Stimulated activated naive B cell treated with anti-CD40 and anti-IgM and Interleukin-4, amounts not matched to agents 10 μg/mL and 1 μg/mL and 100 μg/mL, for 72 hours (primary cell): ENCODE measurements at regions not wholly inside any gene's neighbourhood (a gene's known extent, or its start where the extent isn't known, plus 50 kb on each side); places are given as distances from the start of the nearest gene placed in this dataset.
"Not testable (repeated sequence)": the region's sequence is repeated elsewhere in the genome, so short reads cannot be mapped to it uniquely, and the experiment has no call there.

Experiments used
- ATAC-seq, 2 donors: fragments of 150-1000 bp; cut with Tn5 transposase; replicated peaks; 2 replicates each; pipeline ENCODE4 v1.10.0; 2021; ENCODE audit warnings: moderate library complexity in 1 of 2
- DNase-seq: peaks from one replicate; pipeline ENCODE4 v3.0.0; 2021
- H3K27ac Mint-ChIP-seq: one replicate; pipeline ENCODE4 v1.8.0; 2022; ENCODE audit warnings: mild to moderate bottlenecking, mixed read lengths
- H3K27me3 Mint-ChIP-seq, 2 donors: one replicate each; pipeline ENCODE4 v1.8.0; 2022; ENCODE audit warnings: mixed read lengths in 2 of 2
- H3K36me3 Mint-ChIP-seq, 2 donors: one replicate each; pipeline ENCODE4 v1.8.0; 2022; ENCODE audit warnings: mixed read lengths in 2 of 2, mild to moderate bottlenecking in 1 of 2
- H3K4me1 Mint-ChIP-seq, 2 donors: one replicate each; pipeline ENCODE4 v1.8.0; 2022; ENCODE audit warnings: mixed read lengths in 2 of 2, mild to moderate bottlenecking in 1 of 2
- H3K4me3 Mint-ChIP-seq, 2 donors: one replicate each; pipeline ENCODE4 v1.8.0; 2022; ENCODE audit warnings: mild to moderate bottlenecking in 2 of 2, mixed read lengths in 2 of 2, moderate library complexity in 1 of 2
- H3K9me3 Mint-ChIP-seq, 2 donors: one replicate each; pipeline ENCODE4 v1.8.0; 2022; ENCODE audit warnings: mixed read lengths in 2 of 2, mild to moderate bottlenecking in 1 of 2

- DNase-seq, ATAC-seq, H3K4me3 Mint-ChIP-seq: not testable (repeated sequence)
These were observed 454.2 kb downstream of the TP53TG3F start for GRCh38 chr16:33913601-33914000.

GRCh38 chr16:33920761-33921545 is 461.5 kb downstream of the TP53TG3F start:
- not testable (repeated sequence) for H3K27me3 Mint-ChIP-seq, H3K4me3 Mint-ChIP-seq, DNase-seq, H3K36me3 Mint-ChIP-seq, H3K4me1 Mint-ChIP-seq, H3K27ac Mint-ChIP-seq, H3K9me3 Mint-ChIP-seq
- ATAC-seq: peak; percentile 53 to 68

More at GRCh38 chr16:33913601-33914000, 454.2 kb downstream of the TP53TG3F start:
- H3K4me1 Mint-ChIP-seq, H3K27me3 Mint-ChIP-seq, H3K36me3 Mint-ChIP-seq, H3K27ac Mint-ChIP-seq, H3K9me3 Mint-ChIP-seq: not testable (repeated sequence)

GRCh38 chr16:33922914-33923313 is 463.5 kb downstream of the TP53TG3F start:
- not testable (repeated sequence) for DNase-seq, H3K36me3 Mint-ChIP-seq, ATAC-seq, H3K27me3 Mint-ChIP-seq, H3K4me1 Mint-ChIP-seq, H3K27ac Mint-ChIP-seq, H3K9me3 Mint-ChIP-seq, H3K4me3 Mint-ChIP-seq

GRCh38 chr16:33928026-33928425 is 468.6 kb downstream of the TP53TG3F start:
- not testable (repeated sequence) for H3K36me3 Mint-ChIP-seq, DNase-seq, ATAC-seq, H3K27ac Mint-ChIP-seq, H3K4me1 Mint-ChIP-seq, H3K27me3 Mint-ChIP-seq, H3K9me3 Mint-ChIP-seq, H3K4me3 Mint-ChIP-seq

GRCh38 chr16:33932191-33932590 is 472.8 kb downstream of the TP53TG3F start:
- not testable (repeated sequence) for H3K9me3 Mint-ChIP-seq, H3K4me1 Mint-ChIP-seq, ATAC-seq, H3K27me3 Mint-ChIP-seq, H3K36me3 Mint-ChIP-seq, H3K27ac Mint-ChIP-seq, DNase-seq, H3K4me3 Mint-ChIP-seq

GRCh38 chr16:33933039-33933438 is 473.6 kb downstream of the TP53TG3F start:
- H3K9me3 Mint-ChIP-seq, H3K4me3 Mint-ChIP-seq, H3K4me1 Mint-ChIP-seq, ATAC-seq, H3K27me3 Mint-ChIP-seq, H3K36me3 Mint-ChIP-seq, H3K27ac Mint-ChIP-seq, DNase-seq: not testable (repeated sequence)

GRCh38 chr16:33935766-33936165 is 476.4 kb downstream of the TP53TG3F start:
- H3K36me3 Mint-ChIP-seq, ATAC-seq: not testable (repeated sequence)

GRCh38 chr16:33938097-33938496 is 478.7 kb downstream of the TP53TG3F start:
- not testable (repeated sequence) for H3K27ac Mint-ChIP-seq, H3K36me3 Mint-ChIP-seq, H3K4me3 Mint-ChIP-seq, ATAC-seq, H3K4me1 Mint-ChIP-seq, H3K9me3 Mint-ChIP-seq, DNase-seq, H3K27me3 Mint-ChIP-seq

More at GRCh38 chr16:33935766-33936165, 476.4 kb downstream of the TP53TG3F start:
- H3K27ac Mint-ChIP-seq, H3K9me3 Mint-ChIP-seq, DNase-seq, H3K27me3 Mint-ChIP-seq, H3K4me1 Mint-ChIP-seq, H3K4me3 Mint-ChIP-seq: not testable (repeated sequence)

- H3K27ac Mint-ChIP-seq, H3K36me3 Mint-ChIP-seq, H3K4me1 Mint-ChIP-seq, ATAC-seq, H3K4me3 Mint-ChIP-seq, H3K9me3 Mint-ChIP-seq, DNase-seq, H3K27me3 Mint-ChIP-seq: not testable (repeated sequence)
These were observed 502.1 kb downstream of the TP53TG3F start for GRCh38 chr16:33961536-33961935.

GRCh38 chr16:33965534-33965933 is 506.1 kb downstream of the TP53TG3F start:
- not testable (repeated sequence) for H3K27me3 Mint-ChIP-seq, H3K4me3 Mint-ChIP-seq, H3K27ac Mint-ChIP-seq, H3K4me1 Mint-ChIP-seq, DNase-seq, H3K9me3 Mint-ChIP-seq, ATAC-seq, H3K36me3 Mint-ChIP-seq

GRCh38 chr16:33966855-33967254 is 507.4 kb downstream of the TP53TG3F start:
- not testable (repeated sequence) for H3K27me3 Mint-ChIP-seq, H3K36me3 Mint-ChIP-seq

GRCh38 chr16:33974557-33974956 is 515.1 kb downstream of the TP53TG3F start:
- H3K4me3 Mint-ChIP-seq, ATAC-seq, H3K36me3 Mint-ChIP-seq, H3K27me3 Mint-ChIP-seq, H3K9me3 Mint-ChIP-seq, H3K4me1 Mint-ChIP-seq, H3K27ac Mint-ChIP-seq, DNase-seq: not testable (repeated sequence)

More at GRCh38 chr16:33966855-33967254, 507.4 kb downstream of the TP53TG3F start:
- not testable (repeated sequence) for H3K9me3 Mint-ChIP-seq, H3K27ac Mint-ChIP-seq, H3K4me3 Mint-ChIP-seq, DNase-seq, H3K4me1 Mint-ChIP-seq, ATAC-seq

GRCh38 chr16:33975744-33976143 is 516.3 kb downstream of the TP53TG3F start:
- H3K27ac Mint-ChIP-seq, ATAC-seq, H3K27me3 Mint-ChIP-seq: not testable (repeated sequence)

GRCh38 chr16:33976521-33976920 is 517.1 kb downstream of the TP53TG3F start:
- not testable (repeated sequence) for H3K27me3 Mint-ChIP-seq, H3K36me3 Mint-ChIP-seq, H3K4me3 Mint-ChIP-seq, H3K9me3 Mint-ChIP-seq, H3K27ac Mint-ChIP-seq, DNase-seq, H3K4me1 Mint-ChIP-seq, ATAC-seq

More at GRCh38 chr16:33975744-33976143, 516.3 kb downstream of the TP53TG3F start:
- H3K36me3 Mint-ChIP-seq, DNase-seq, H3K9me3 Mint-ChIP-seq, H3K4me1 Mint-ChIP-seq, H3K4me3 Mint-ChIP-seq: not testable (repeated sequence)

GRCh38 chr16:33978784-33979183 is 519.4 kb downstream of the TP53TG3F start:
- H3K36me3 Mint-ChIP-seq, H3K9me3 Mint-ChIP-seq, ATAC-seq, H3K4me3 Mint-ChIP-seq, DNase-seq, H3K27ac Mint-ChIP-seq, H3K4me1 Mint-ChIP-seq, H3K27me3 Mint-ChIP-seq: not testable (repeated sequence)
